GM23248 (cell line): ENCODE measurements at regions not wholly inside any gene's neighbourhood (a gene's known extent, or its start where the extent isn't known, plus 50 kb on each side); places are given as distances from the start of the nearest gene placed in this dataset.

Experiments used
- EZH2 ChIP-seq: fragments of 200-600 bp; sonication (generic); IDR thresholded peaks from 2 replicates; pipeline ENCODE4 v1.6.1; 2018; ENCODE audit warnings: antibody characterized with exemption, mild to moderate bottlenecking; ENCODE audit not compliant: insufficient read depth, poor library complexity, severe bottlenecking
- EZH2phosphoT487 ChIP-seq: fragments of 200-600 bp; sonication (generic); IDR thresholded peaks from 2 replicates; pipeline ENCODE4 v1.6.1; 2018; ENCODE audit warnings: antibody characterized with exemption, moderate library complexity, mild to moderate bottlenecking, low read depth; ENCODE audit not compliant: insufficient read depth

DNA sequence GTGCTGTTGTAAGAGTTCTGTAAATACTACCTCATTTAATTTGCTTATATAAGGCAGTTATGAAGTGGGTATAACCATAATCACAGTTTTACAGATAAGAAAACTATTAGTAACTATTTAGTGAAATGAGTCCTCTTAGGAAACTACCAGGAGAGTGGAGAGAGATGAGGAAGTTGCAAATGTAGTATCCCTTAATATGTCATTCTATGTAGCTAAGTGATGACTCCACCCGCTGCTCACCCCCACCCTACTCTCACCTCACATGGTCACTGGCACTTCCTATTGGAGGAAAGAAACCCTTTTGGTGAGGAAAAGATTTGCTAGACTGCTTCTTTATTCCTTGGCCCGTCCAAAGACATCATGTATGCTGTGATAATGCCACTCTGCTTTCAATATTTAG is 241.8 kb upstream of the SLC24A2 start:
- TF ChIP-seq EZH2phosphoT487 (no peak), EZH2 (no peak)
